Posterior cingulate gyrus (tissue), 11 donors: ENCODE measurements at regions not wholly inside any gene's neighbourhood (a gene's known extent, or its start where the extent isn't known, plus 50 kb on each side); places are given as distances from the start of the nearest gene placed in this dataset.
A peak's percentile ranks its signal among the peaks of the same experiment; 100 is the strongest.
"Not testable (repeated sequence)": the region's sequence is repeated elsewhere in the genome, so short reads cannot be mapped to it uniquely, and the experiment has no call there.

Experiments used
- DNase-seq, 10 donors: peaks; one replicate each; pipeline versions ENCODE4 v3.0.0 to v3.0.0-alpha.2; 2020 to 2021; ENCODE audit warnings: mixed read lengths in 3 of 10
- intact Hi-C: fragments of 100-400 bp; cut with DNase I; formaldehyde crosslinking; loops from one replicate; pipeline ENCODE4 v1.15.1; 2023

GRCh38 chr9:29348999-29349398 lies 1775.7 kb upstream of the C9orf72 start:
- no peak for DNase-seq
- intact Hi-C loops, result no loop called here

GRCh38 chr9:29389421-29389820 lies 1816.1 kb upstream of the C9orf72 start:
- intact Hi-C loops, result no loop called here
- no peak for DNase-seq

GRCh38 chr9:29390859-29391258 lies 1817.6 kb upstream of the C9orf72 start:
- no peak for DNase-seq
- intact Hi-C loops, result no loop called here

GRCh38 chr9:29393064-29393463 lies 1819.8 kb upstream of the C9orf72 start:
- intact Hi-C loops, result no loop called here
- DNase-seq, result no peak

- intact Hi-C loops, result no loop called here
- DNase-seq, result no peak
Measured at GRCh38 chr9:29394855-29395254, 1821.6 kb upstream of the C9orf72 start.

GRCh38 chr9:29397148-29397547 lies 1823.9 kb upstream of the C9orf72 start:
- intact Hi-C loops, result no loop called here
- no peak for DNase-seq

- intact Hi-C loops, result no loop called here
- no peak for DNase-seq
Measured at GRCh38 chr9:29416204-29416603, 1842.9 kb upstream of the C9orf72 start.

GRCh38 chr9:29422438-29422837 lies 1849.2 kb upstream of the C9orf72 start:
- intact Hi-C loops, result no loop called here
- DNase-seq, result no peak

- no peak for DNase-seq
- intact Hi-C loops, result no loop called here
Measured at GRCh38 chr9:29432191-29432590, 1858.9 kb upstream of the C9orf72 start.

GRCh38 chr9:29432656-29433055 lies 1859.4 kb upstream of the C9orf72 start:
- intact Hi-C loops, DNase-seq: not testable (repeated sequence)

GRCh38 chr9:29435368-29435767 lies 1862.1 kb upstream of the C9orf72 start:
- intact Hi-C loops, result no loop called here
- no peak for DNase-seq

GRCh38 chr9:29437526-29437925 lies 1864.2 kb upstream of the C9orf72 start:
- no peak for DNase-seq
- intact Hi-C loops, result no loop called here

GRCh38 chr9:29439961-29440360 lies 1866.7 kb upstream of the C9orf72 start:
- intact Hi-C loops, result no loop called here
- no peak for DNase-seq

GRCh38 chr9:29440449-29440848 lies 1867.2 kb upstream of the C9orf72 start:
- intact Hi-C loops, result no loop called here
- no peak for DNase-seq

GRCh38 chr9:29445751-29446150 lies 1872.5 kb upstream of the C9orf72 start:
- DNase-seq, result no peak
- intact Hi-C loops, result no loop called here

- DNase-seq, result no peak
- intact Hi-C loops, result no loop called here
Measured at GRCh38 chr9:29449306-29449705, 1876.0 kb upstream of the C9orf72 start.

GRCh38 chr9:29450343-29450875 lies 1877.1 kb upstream of the C9orf72 start:
- DNase-seq, result peak in 2 of 10 donors; percentile 38 to 73
- intact Hi-C loops, result not testable (repeated sequence)

- intact Hi-C loops, result no loop called here
Measured at GRCh38 chr9:29456940-29457339, 1883.7 kb upstream of the C9orf72 start.

GRCh38 chr9:29475471-29475870 lies 1902.2 kb upstream of the C9orf72 start:
- no peak for DNase-seq
- intact Hi-C loops, result no loop called here

More at GRCh38 chr9:29456940-29457339, 1883.7 kb upstream of the C9orf72 start:
- no peak for DNase-seq

GRCh38 chr9:29511680-29512079 lies 1938.4 kb upstream of the C9orf72 start:
- intact Hi-C loops, result no loop called here

GRCh38 chr9:29514336-29514735 lies 1941.1 kb upstream of the C9orf72 start:
- peak; percentile 22 to 93 (median 52) for DNase-seq
- intact Hi-C loops, result no loop called here

More at GRCh38 chr9:29511680-29512079, 1938.4 kb upstream of the C9orf72 start:
- DNase-seq, result no peak

GRCh38 chr9:29514862-29515261 lies 1941.6 kb upstream of the C9orf72 start:
- DNase-seq, result peak in 2 of 10 donors; percentile 52 to 67
- intact Hi-C loops, result no loop called here

GRCh38 chr9:29548436-29548835 lies 1975.2 kb upstream of the C9orf72 start:
- DNase-seq, result no peak
- intact Hi-C loops, result no loop called here
